Hepatic stellate cell (primary cell): ENCODE measurements at regions not wholly inside any gene's neighbourhood (a gene's known extent, or its start where the extent isn't known, plus 50 kb on each side); places are given as distances from the start of the nearest gene placed in this dataset.

Experiments used
- DNase-seq: peaks from one replicate; pipeline ENCODE4 v3.0.0; 2011; ENCODE audit warnings: low spot score

- DNase-seq, result no peak
These were observed 171.2 kb upstream of the NR5A2 start for GRCh38 chr1:199856216-199856780.

GRCh38 chr1:199857108-199857507 lies 170.4 kb upstream of the NR5A2 start:
- DNase-seq, result no peak

GRCh38 chr1:199857516-199857915 lies 170.0 kb upstream of the NR5A2 start:
- DNase-seq, result no peak

- DNase-seq, result no peak
These were observed 169.3 kb upstream of the NR5A2 start for GRCh38 chr1:199858171-199858570.

- no peak for DNase-seq
These were observed 168.7 kb upstream of the NR5A2 start for GRCh38 chr1:199858856-199859255.

- DNase-seq, result no peak
These were observed 168.0 kb upstream of the NR5A2 start for GRCh38 chr1:199859491-199859933.

- DNase-seq, result no peak
These were observed 166.3 kb upstream of the NR5A2 start for GRCh38 chr1:199861020-199861795.

- DNase-seq, result no peak
These were observed 165.5 kb upstream of the NR5A2 start for GRCh38 chr1:199862047-199862446.

- DNase-seq, result no peak
These were observed 161.3 kb upstream of the NR5A2 start for GRCh38 chr1:199866210-199866617.

- DNase-seq, result no peak
These were observed 159.9 kb upstream of the NR5A2 start for GRCh38 chr1:199867601-199868000.

- no peak for DNase-seq
These were observed 158.7 kb upstream of the NR5A2 start for GRCh38 chr1:199868777-199869176.

GRCh38 chr1:199875337-199875736 lies 152.2 kb upstream of the NR5A2 start:
- no peak for DNase-seq

GRCh38 chr1:199875856-199876255 lies 151.7 kb upstream of the NR5A2 start:
- no peak for DNase-seq

- no peak for DNase-seq
These were observed 149.8 kb upstream of the NR5A2 start for GRCh38 chr1:199877526-199878384.

- no peak for DNase-seq
These were observed 148.7 kb upstream of the NR5A2 start for GRCh38 chr1:199878823-199879222.

GRCh38 chr1:199898654-199899053 lies 128.9 kb upstream of the NR5A2 start:
- no peak for DNase-seq

- no peak for DNase-seq
These were observed 126.2 kb upstream of the NR5A2 start for GRCh38 chr1:199901341-199901740.

GRCh38 chr1:199907361-199907760 lies 120.1 kb upstream of the NR5A2 start:
- DNase-seq, result no peak

GRCh38 chr1:199909137-199909536 lies 118.4 kb upstream of the NR5A2 start:
- DNase-seq, result no peak

GRCh38 chr1:199913318-199913717 lies 114.2 kb upstream of the NR5A2 start:
- DNase-seq, result no peak

- no peak for DNase-seq
These were observed 113.0 kb upstream of the NR5A2 start for GRCh38 chr1:199914546-199914945.

- no peak for DNase-seq
These were observed 109.2 kb upstream of the NR5A2 start for GRCh38 chr1:199918196-199918769.

- DNase-seq, result no peak
These were observed 106.9 kb upstream of the NR5A2 start for GRCh38 chr1:199920635-199921034.
